ENCODE measurements at regions not wholly inside any gene's neighbourhood (a gene's known extent, or its start where the extent isn't known, plus 50 kb on each side); places are given as distances from the start of the nearest gene placed in this dataset.

- no TSS peak for BruUV-seq (replicated peaks)
- CTCF ChIA-PET = no interaction called here
Observed at GRCh38 chr2:78768016-78768415, 257.5 kb upstream of the REG3G start.

GRCh38 chr2:78775291-78775690 is 250.2 kb upstream of the REG3G start:
- Histone ChIP-seq H3K4me1 (ENCODE audit: insufficient read depth, low read length, poor library complexity, severe bottlenecking) (peaks cover 5% of the 10 kb centered on the region), H3K27ac (ENCODE audit: low read depth, low read length, poor library complexity, severe bottlenecking) (no peak overlapping the region), H3K9me3 (ENCODE audit: low read depth, low read length, poor library complexity, severe bottlenecking) (no peaks in the 10 kb centered on the region), H3K36me3 (ENCODE audit: insufficient read depth, low read length, poor library complexity, severe bottlenecking) (no peaks in the 10 kb centered on the region), H3K27me3 (replicated peaks; ENCODE audit: insufficient read depth, low read depth, low read length, poor library complexity) (no peaks in the 10 kb centered on the region), H3K4me3 (ENCODE audit: low read depth, low read length, poor library complexity, severe bottlenecking) (no peak overlapping the region)
- CTCF ChIA-PET = no interaction called here
- TF ChIP-seq EZH2 (IDR thresholded peaks at IDR 0.05; ENCODE audit: borderline replicate concordance, low read depth, low read length, poor library complexity, severe bottlenecking) (no peak), CTCF (conservative IDR thresholded peaks at IDR 0.05; ENCODE audit: low read depth, low read length) (no peak)
- POLR2A ChIA-PET (ENCODE audit: low non-redundant PET) = no interaction called here
- no peak for DNase-seq (ENCODE audit: low spot score)
- no TSS peak for BruUV-seq (replicated peaks)
- intact Hi-C loops (cut with micrococcal nuclease; ENCODE audit: unreplicated experiment) = no loop called here

More at GRCh38 chr2:78768016-78768415, 257.5 kb upstream of the REG3G start:
- Histone ChIP-seq H3K27ac (ENCODE audit: low read depth, low read length, poor library complexity, severe bottlenecking) (no peak overlapping the region), H3K4me3 (ENCODE audit: low read depth, low read length, poor library complexity, severe bottlenecking) (no peak overlapping the region), H3K27me3 (replicated peaks; ENCODE audit: insufficient read depth, low read depth, low read length, poor library complexity) (no peaks in the 10 kb centered on the region), H3K36me3 (ENCODE audit: insufficient read depth, low read length, poor library complexity, severe bottlenecking) (no peaks in the 10 kb centered on the region), H3K9me3 (ENCODE audit: low read depth, low read length, poor library complexity, severe bottlenecking) (no peaks in the 10 kb centered on the region), H3K4me1 (ENCODE audit: insufficient read depth, low read length, poor library complexity, severe bottlenecking) (no peaks in the 10 kb centered on the region)
- intact Hi-C loops (cut with micrococcal nuclease; ENCODE audit: unreplicated experiment) = no loop called here
- TF ChIP-seq CTCF (conservative IDR thresholded peaks at IDR 0.05; ENCODE audit: low read depth, low read length) (no peak), EZH2 (IDR thresholded peaks at IDR 0.05; ENCODE audit: borderline replicate concordance, low read depth, low read length, poor library complexity, severe bottlenecking) (no peak)
- POLR2A ChIA-PET (ENCODE audit: low non-redundant PET) = no interaction called here
- no peak for DNase-seq (ENCODE audit: low spot score)

- no peak for DNase-seq (ENCODE audit: low spot score)
- BruUV-seq (replicated peaks) = no TSS peak
Observed at GRCh38 chr2:78778756-78779510, 246.6 kb upstream of the REG3G start.

More at GRCh38 chr2:78778756-78779510, 246.6 kb upstream of the REG3G start:
- ChIA-PET CTCF (no interaction called here), POLR2A (ENCODE audit: low non-redundant PET) (interaction anchor here (0.7 kb wide), 1 partner anchor 862 kb away, joined by 5 read pairs; no protein-coding TSS in a partner anchor)
- Histone ChIP-seq H3K9me3 (ENCODE audit: low read depth, low read length, poor library complexity, severe bottlenecking) (no peaks in the 10 kb centered on the region), H3K4me1 (ENCODE audit: insufficient read depth, low read length, poor library complexity, severe bottlenecking) (peaks cover 15% of the 10 kb centered on the region), H3K4me3 (ENCODE audit: low read depth, low read length, poor library complexity, severe bottlenecking) (no peak overlapping the region), H3K27ac (ENCODE audit: low read depth, low read length, poor library complexity, severe bottlenecking) (no peak overlapping the region), H3K36me3 (ENCODE audit: insufficient read depth, low read length, poor library complexity, severe bottlenecking) (no peaks in the 10 kb centered on the region), H3K27me3 (replicated peaks; ENCODE audit: insufficient read depth, low read depth, low read length, poor library complexity) (no peaks in the 10 kb centered on the region)
- intact Hi-C loops (cut with micrococcal nuclease; ENCODE audit: unreplicated experiment) = no loop called here
- TF ChIP-seq EZH2 (IDR thresholded peaks at IDR 0.05; ENCODE audit: borderline replicate concordance, low read depth, low read length, poor library complexity, severe bottlenecking) = no peak
- TF ChIP-seq CTCF (conservative IDR thresholded peaks at IDR 0.05; ENCODE audit: low read depth, low read length) = no peak

Data from A673 (cell line).